ENCODE measurements at regions not wholly inside any gene's neighbourhood (a gene's known extent, or its start where the extent isn't known, plus 50 kb on each side); places are given as distances from the start of the nearest gene placed in this dataset.

GRCh38 chr9:92185096-92185495 is 69.9 kb upstream of the SPTLC1 start:
- no peak for DNase-seq

DNA sequence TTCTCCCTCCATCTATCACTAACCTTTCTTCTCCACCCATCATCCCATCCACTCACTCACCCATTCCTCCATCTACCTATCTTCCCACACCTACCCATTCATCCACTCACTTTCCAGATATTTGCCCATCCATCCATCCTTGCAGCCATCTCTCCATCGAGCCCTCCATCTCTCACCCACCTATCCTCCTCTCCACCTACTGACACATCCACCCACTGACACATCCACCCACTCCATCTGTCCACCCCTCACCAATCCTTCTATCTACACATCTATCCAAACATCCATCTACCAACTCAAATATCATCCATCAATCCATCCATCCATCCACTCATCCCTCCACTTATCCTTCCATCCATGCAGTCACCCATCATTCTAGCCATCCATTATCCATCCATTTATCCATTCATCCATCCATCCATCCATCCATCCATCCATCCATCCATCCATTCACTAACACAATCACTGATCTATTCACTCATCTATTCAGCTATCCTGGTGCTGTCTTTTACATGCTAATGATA is 68.9 kb upstream of the SPTLC1 start:
- no peak for DNase-seq

GRCh38 chr9:92183449-92183848 is 68.2 kb upstream of the SPTLC1 start:
- DNase-seq = no peak

GRCh38 chr9:92181296-92181695 is 66.1 kb upstream of the SPTLC1 start:
- DNase-seq = no peak

GRCh38 chr9:92180669-92181181 is 65.5 kb upstream of the SPTLC1 start:
- DNase-seq = no peak

DNA sequence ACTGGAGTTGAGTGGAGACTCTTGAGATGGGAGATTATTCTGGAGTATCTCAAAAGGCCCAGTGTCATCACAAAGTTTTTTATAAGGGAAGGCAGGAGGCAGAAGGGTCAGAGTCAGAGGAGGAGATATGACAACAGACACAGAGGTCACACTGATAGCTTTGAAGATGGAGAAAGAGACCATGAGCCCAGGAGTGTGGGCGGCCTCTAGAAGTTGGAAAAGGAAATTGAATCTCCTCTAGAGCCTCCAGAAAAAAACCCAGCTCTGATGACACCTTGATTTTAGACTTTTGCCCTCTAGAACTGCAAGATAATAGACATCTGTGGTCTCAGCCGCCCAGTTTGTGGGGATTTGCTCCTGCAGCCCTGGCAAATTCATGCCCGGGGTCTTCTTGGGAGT is 64.8 kb upstream of the SPTLC1 start:
- no peak for DNase-seq

GRCh38 chr9:92179286-92180001 is 64.2 kb upstream of the SPTLC1 start:
- no peak for DNase-seq

- DNase-seq = no peak
Observed at GRCh38 chr9:92177591-92177990, 62.4 kb upstream of the SPTLC1 start.

- no peak for DNase-seq
Observed at GRCh38 chr9:92176800-92177185, 61.6 kb upstream of the SPTLC1 start.

DNA sequence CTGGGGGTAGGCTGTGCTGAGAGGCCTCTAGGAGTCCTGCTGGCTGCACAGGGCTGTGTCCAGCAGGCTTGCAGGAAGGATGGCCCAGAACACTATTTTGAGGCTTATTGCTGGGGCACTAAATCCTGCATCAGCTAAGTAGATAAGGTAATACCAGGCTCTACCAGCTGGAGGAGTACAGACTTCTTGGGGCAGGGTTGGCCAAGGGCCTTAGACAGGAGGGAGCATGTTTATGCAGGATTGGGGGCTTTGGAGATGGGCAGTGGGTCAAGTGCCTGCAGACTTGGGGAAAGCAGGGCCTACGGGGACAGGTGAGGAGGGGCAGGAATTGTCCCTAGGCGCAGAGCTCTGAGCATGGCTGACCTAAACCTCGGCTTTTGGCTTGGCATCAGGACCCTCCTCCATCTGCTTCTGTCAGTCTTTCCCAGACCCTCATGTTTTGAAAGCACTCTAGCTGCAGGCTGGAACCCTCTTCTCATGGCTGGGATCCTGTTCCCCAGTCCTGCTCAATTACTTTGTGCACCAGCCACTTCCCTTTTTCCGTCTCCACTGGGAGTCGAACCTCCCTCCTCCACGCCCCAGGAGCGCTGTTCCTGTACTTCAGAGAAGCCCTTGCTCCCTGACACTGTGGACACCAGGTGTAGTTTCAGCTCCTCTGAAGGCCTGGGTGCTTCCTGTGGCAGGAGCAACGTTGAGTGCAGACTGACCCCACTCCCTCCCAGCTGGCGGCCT is 61.0 kb upstream of the SPTLC1 start:
- peak; percentile 40 to 47 for DNase-seq

GRCh38 chr9:92175441-92175840 is 60.2 kb upstream of the SPTLC1 start:
- no peak for DNase-seq

GRCh38 chr9:92173318-92173717 is 58.1 kb upstream of the SPTLC1 start:
- DNase-seq = no peak

GRCh38 chr9:92171822-92172221 is 56.6 kb upstream of the SPTLC1 start:
- DNase-seq = no peak

DNA sequence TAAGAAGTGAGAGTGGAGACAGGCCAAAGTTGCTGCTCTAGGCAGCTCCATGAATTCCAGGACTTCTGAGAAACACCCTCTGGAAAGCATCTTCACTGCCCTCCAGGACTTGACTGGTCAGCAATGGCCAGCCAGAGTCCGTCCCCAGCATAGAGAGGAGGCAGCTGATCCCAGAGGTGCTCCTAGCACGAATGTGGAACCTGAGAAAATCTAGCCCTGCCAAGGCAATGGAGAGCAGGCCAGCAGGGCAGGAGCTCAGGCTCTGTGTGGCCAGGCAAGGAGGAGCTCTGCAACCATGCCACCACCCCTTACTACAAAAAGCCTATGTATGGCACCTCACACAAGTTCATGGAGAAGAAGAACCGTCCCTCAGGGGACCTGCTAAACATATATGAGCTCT is 56.1 kb upstream of the SPTLC1 start:
- no peak for DNase-seq

DNA sequence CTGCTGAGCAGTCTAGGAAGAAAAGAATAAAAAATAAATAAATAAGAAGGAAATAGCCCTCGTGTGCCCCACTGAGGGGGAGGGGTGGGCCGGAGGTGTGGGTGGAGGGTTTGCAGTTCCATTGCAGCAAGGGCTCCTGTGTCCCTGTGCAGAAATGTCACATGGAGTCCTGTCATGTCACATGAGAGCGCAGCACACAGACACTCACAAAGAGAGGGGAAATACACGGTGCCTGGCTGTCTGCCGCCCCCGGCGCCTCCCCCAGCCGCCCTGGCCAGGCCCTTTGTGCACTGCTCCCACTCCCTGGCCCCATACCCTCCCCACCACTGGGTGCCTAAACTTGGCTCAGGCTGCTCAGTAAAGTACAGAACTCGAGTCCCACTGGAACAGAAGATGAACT is 55.6 kb upstream of the SPTLC1 start:
- no peak for DNase-seq

DNA sequence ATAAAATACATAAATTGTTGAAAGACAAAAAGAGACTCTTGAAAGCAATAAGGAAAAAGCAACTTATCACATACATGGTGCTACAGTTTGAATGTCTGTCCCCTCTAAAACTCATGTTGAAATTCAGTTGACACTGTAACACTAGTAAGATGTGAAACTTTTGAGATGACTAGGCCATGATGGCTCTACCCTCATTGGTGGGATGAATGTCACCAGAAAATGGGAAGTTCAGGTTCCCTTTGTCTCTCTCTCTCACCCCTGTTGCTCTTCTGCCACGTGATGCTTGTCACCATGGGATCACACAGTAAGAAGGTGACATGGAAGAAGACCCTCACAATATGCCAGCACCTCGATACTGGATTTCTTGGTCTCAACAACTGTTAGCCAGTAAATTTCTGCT is 50.3 kb upstream of the SPTLC1 start:
- no peak for DNase-seq
